Stomach (tissue), 8 donors: ENCODE measurements at regions not wholly inside any gene's neighbourhood (a gene's known extent, or its start where the extent isn't known, plus 50 kb on each side); places are given as distances from the start of the nearest gene placed in this dataset.

ENCODE experiments used
- DNase-seq, 2 donors: peaks; one replicate each; pipeline versions ENCODE4 v3.0.0 to v3.0.0-alpha.2; 2013 to 2019
- H3K27ac ChIP-seq, 5 donors: fragments of 200-600 bp in 4 of 5; sonication (generic) in 4 of 5; one replicate each; pipeline ENCODE4 v1.5.1; 2013 to 2019; ENCODE audit warnings: mild to moderate bottlenecking in 1 of 5, moderate library complexity in 1 of 5
- H3K27me3 ChIP-seq, 3 donors: fragments of 200-600 bp; sonication (generic); one replicate each; pipeline ENCODE4 v1.5.1; 2017 to 2019; ENCODE audit warnings: mixed run types in 1 of 3
- H3K36me3 ChIP-seq, 4 donors: fragments of 200-600 bp; sonication (generic); 1 replicate in 3 of 4; 2 replicates in 1 of 4; pipeline ENCODE4 v1.5.1; 2016 to 2019
- H3K4me1 ChIP-seq, 4 donors: fragments of 200-600 bp; sonication (generic); one replicate each; pipeline ENCODE4 v1.5.1; 2016 to 2019
- H3K4me3 ChIP-seq, 4 donors: fragments of 200-600 bp; sonication (generic) in 3 of 4; one replicate each; pipeline ENCODE4 v1.5.1; 2016 to 2019; ENCODE audit warnings: mild to moderate bottlenecking in 1 of 4
- H3K9me3 ChIP-seq, 4 donors: fragments of 200-600 bp; sonication (generic); one replicate each; pipeline ENCODE4 v1.5.1; 2016 to 2019
- CTCF ChIP-seq, 7 experiments: fragments of 450-650 bp in 4 of 7; fragments of 200-600 bp in 3 of 7; sonication (generic) in 3 of 7; IDR thresholded peaks; one replicate each; pipeline ENCODE4 v1.5.1; 2016 to 2019; ENCODE audit warnings: antibody characterized with exemption in 7 of 7, control low read depth in 2 of 7, mild to moderate bottlenecking in 1 of 7
- EP300 ChIP-seq: sonication (generic); formaldehyde crosslinking; IDR thresholded peaks from one replicate; pipeline ENCODE4 v1.6.1; 2017; ENCODE audit warnings: antibody characterized with exemption
- POLR2A ChIP-seq, 4 donors: fragments of 450-650 bp; IDR thresholded peaks; one replicate each; pipeline ENCODE4 v1.6.1; 2016; ENCODE audit warnings: antibody characterized with exemption in 4 of 4, control low read depth in 2 of 4, mild to moderate bottlenecking in 1 of 4, moderate library complexity in 1 of 4
- POLR2AphosphoS5 ChIP-seq, 3 donors: sonication (generic); formaldehyde crosslinking; IDR thresholded peaks; one replicate each; pipeline ENCODE4 v1.6.1; 2016; ENCODE audit warnings: antibody characterized with exemption in 3 of 3
- WGBS, 5 donors: extraction: QIAGEN DNeasy Blood & Tissue Kit in 3 of 5; methylation state at CpG; one replicate each; pipeline versions ENCODE4 v1.1.5 to v1.1.7; 2013 to 2018; 5-methylcytosine and 5-hydroxymethylcytosine counted together
- intact Hi-C: fragments of 100-400 bp; cut with DNase I; formaldehyde crosslinking; loops from one replicate; pipeline ENCODE4 v1.15.1; 2023; ENCODE audit warnings: low total_unique reads
- donor health status: healthy with polysubstance abuse.
- donor health status: Bipolar disorder and iron deficiency.
- donor health status: healthy.

GRCh38 chr9:111193095-111193494 lies 136.9 kb downstream of the OR2K2 start:
- no peaks in the 10 kb centered on the region for H3K4me1 ChIP-seq
- H3K27me3 ChIP-seq = no peaks in the 10 kb centered on the region
- no peak for DNase-seq
- H3K9me3 ChIP-seq = no peaks in the 10 kb centered on the region
- intact Hi-C loops = no loop called here
- no peak overlapping the region for H3K27ac ChIP-seq
- TF ChIP-seq POLR2A (IDR thresholded peaks at IDR 0.05) (no peak), POLR2AphosphoS5 (IDR thresholded peaks at IDR 0.05) (no peak), EP300 (no peak), CTCF (IDR thresholded peaks at IDR 0.05) (no peak)
- H3K36me3 ChIP-seq = no peaks in the 10 kb centered on the region
- no peak overlapping the region for H3K4me3 ChIP-seq

- Histone ChIP-seq H3K4me3 (no peak overlapping the region), H3K27ac (no peak overlapping the region), H3K9me3 (no peaks in the 10 kb centered on the region), H3K27me3 (no peaks in the 10 kb centered on the region), H3K4me1 (no peaks in the 10 kb centered on the region), H3K36me3 (no peaks in the 10 kb centered on the region)
- DNase-seq = no peak
- 28 to 71% (median 38%) methylated on average over 2 of the region's 2 CpGs for WGBS, 5 donors
- intact Hi-C loops = no loop called here
- TF ChIP-seq POLR2AphosphoS5 (IDR thresholded peaks at IDR 0.05) (no peak), CTCF (IDR thresholded peaks at IDR 0.05) (no peak), EP300 (no peak), POLR2A (IDR thresholded peaks at IDR 0.05) (no peak)
These were observed 137.4 kb downstream of the OR2K2 start for GRCh38 chr9:111192650-111193049.

- DNase-seq = no peak
- Histone ChIP-seq H3K27ac (no peak overlapping the region), H3K9me3 (no peaks in the 10 kb centered on the region), H3K27me3 (no peaks in the 10 kb centered on the region), H3K36me3 (no peaks in the 10 kb centered on the region), H3K4me3 (no peak overlapping the region), H3K4me1 (no peaks in the 10 kb centered on the region)
- TF ChIP-seq POLR2A (IDR thresholded peaks at IDR 0.05) = no peak
- no peak for TF ChIP-seq POLR2AphosphoS5 (IDR thresholded peaks at IDR 0.05)
- no peak for TF ChIP-seq EP300
- no peak for TF ChIP-seq CTCF (IDR thresholded peaks at IDR 0.05)
- intact Hi-C loops = no loop called here
These were observed 139.7 kb downstream of the OR2K2 start for GRCh38 chr9:111190347-111190746.

GRCh38 chr9:111187376-111187775 lies 142.6 kb downstream of the OR2K2 start:
- Histone ChIP-seq H3K27ac (no peak overlapping the region), H3K4me3 (no peak overlapping the region), H3K9me3 (peaks cover 0 to 4% (median 0%) of the 10 kb centered on the region in 4 donors), H3K27me3 (no peaks in the 10 kb centered on the region), H3K36me3 (no peaks in the 10 kb centered on the region), H3K4me1 (no peaks in the 10 kb centered on the region)
- DNase-seq = no peak
- intact Hi-C loops = no loop called here
- TF ChIP-seq CTCF (IDR thresholded peaks at IDR 0.05) (no peak), EP300 (no peak), POLR2AphosphoS5 (IDR thresholded peaks at IDR 0.05) (no peak), POLR2A (IDR thresholded peaks at IDR 0.05) (no peak)
- WGBS, 5 donors = 93 to 100% (median 96%) methylated on average over 1 of the region's 1 CpG
